ENCODE measurements at regions not wholly inside any gene's neighbourhood (a gene's known extent, or its start where the extent isn't known, plus 50 kb on each side); places are given as distances from the start of the nearest gene placed in this dataset.

DNA sequence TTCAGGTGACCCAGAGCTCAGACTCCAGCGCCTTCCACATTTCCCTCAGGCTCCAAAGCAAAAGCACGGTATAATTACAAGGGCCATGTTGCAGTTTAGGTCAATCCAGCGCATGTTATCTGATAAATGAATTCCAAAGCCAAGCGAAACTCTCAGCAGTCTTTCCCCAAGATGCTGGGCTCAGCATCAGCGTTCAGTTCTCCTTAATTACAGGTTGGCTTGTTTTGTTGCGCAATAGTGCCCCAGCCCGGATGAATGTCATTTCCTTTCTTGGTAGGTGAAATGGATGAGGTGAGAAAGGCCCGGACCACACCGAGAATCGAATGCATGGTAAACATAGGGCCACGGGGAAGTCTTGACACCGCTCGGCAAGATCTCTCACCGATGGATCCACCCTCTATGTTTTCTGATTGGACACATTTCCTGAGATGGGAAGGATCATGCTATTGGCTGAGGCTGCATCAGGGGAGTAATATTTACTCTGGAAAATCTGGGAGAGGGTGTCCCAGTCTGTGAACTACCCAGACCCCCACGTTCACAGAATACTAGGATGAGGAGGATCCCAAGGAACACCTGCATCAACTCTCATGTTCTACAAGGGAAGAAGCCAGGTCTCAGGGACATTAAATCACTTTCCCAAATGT, 221.2 kb upstream of the ANKRD55 start:
- DNase-seq: no peak

DNA sequence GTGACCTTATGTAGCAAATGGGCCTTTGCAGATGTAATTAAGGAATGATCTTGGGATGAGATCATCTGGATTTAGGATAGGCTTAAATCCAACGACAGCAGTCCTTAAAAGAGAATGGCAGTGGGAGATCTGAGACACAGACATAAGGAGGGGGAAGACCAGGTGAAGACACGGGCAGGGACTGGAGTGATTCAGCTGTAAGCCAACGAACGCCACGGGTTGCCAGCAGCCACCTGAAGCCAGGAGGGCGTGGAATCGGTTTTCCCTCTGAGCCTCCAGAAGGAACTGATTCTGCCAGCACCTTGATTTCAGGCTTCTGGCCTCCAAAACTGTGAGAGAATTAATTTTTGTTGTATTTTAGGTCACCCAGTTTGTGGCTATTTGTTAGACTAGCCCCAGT, 218.6 kb upstream of the ANKRD55 start:
- DNase-seq: no peak

DNA sequence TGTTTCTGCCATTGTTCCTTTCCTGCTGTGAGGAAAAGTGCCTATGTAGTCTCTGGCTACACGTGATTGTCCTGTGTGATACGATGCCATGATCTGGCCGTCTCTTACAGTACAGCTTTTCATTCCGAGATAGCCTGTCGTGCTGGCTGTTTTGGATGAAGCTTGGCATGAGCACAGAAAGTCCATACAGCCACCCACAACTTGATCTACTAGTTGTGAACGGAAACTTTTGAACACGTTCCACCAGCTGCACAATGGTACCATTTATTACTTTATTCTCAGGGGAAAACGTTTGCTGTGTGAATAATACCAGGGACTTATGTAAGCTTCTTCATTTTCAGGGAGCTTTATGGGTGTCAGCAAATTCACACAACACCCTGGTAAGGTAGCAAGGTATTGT, 217.6 kb upstream of the ANKRD55 start:
- DNase-seq: no peak

DNA sequence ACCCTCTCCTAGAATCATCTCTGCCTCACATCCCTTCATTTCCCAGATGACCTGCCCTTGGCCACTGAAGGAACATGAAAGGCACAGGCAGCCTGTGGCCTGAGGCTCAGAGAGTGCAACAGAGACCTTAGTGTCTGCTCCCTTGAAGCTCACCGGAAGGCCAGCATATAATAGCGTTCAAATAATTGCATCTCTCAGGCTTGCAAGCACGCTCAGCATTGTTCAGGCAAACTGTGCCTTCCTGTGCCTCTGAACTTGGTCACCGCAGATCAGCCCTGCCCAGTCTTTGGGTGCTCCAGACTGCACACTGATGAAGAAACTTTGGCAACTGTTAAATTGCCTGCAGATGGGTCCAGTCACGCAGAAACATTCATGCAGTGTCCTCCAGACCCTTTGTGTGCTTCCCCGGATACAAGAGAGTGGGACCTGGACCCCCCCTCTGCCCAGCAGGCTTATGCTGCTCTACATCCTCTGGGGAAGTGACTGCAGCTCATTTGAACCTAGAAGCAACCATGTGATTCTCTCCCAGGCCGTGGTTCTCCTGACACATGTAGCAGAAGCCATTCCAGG, 216.0 kb upstream of the ANKRD55 start:
- no peak for DNase-seq

- no peak for DNase-seq
Observed at GRCh38 chr5:56447656-56448055, 214.5 kb upstream of the ANKRD55 start.

GRCh38 chr5:56447232-56447631, 214.1 kb upstream of the ANKRD55 start:
- DNase-seq: no peak

GRCh38 chr5:56446728-56447127, 213.6 kb upstream of the ANKRD55 start:
- no peak for DNase-seq

- no peak for DNase-seq
Observed at GRCh38 chr5:56443826-56444225, 210.7 kb upstream of the ANKRD55 start.

DNA sequence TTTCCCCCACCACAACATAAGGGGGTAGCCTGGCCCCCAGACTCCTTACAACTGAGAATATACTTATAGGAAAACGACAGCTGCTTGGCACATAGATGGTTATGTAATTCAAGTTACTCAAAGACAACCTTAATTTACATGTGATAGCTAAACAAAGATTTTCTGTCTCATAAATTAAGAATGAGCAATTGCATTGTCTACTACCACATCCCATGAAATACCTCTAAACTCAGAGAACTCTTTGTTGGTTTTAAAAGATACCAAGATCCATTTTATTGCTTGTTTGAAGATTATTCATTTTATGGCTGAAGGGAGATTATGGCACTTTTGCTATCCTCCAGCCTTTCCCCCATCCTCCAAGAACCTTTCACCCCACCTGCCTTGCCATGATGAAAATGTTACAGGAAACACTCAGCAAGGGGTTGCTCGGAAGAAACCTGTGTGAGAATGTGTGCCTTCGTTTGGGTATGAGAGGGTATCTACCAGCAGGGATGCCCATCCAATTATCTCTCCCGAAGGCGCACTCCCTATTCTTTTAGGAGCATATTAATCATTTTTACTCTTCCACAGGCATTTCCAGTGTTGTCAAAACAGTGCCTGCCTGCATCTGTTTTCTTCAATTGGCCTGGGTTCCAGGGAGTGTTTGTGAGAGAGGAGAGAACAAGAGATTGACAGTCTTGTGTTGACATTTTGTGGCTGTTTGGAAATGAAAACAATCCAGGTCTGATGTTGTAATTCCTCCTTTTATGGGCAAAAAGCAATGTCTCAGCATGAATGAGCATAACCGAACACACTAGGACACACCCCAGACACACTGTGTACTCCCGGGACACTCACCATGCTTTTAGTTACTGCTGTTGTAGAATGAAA, 208.0 kb upstream of the ANKRD55 start:
- no peak for DNase-seq

- DNase-seq: no peak
Observed at GRCh38 chr5:56434986-56435385, 201.9 kb upstream of the ANKRD55 start.

GRCh38 chr5:56433039-56433617, 200.0 kb upstream of the ANKRD55 start:
- DNase-seq: no peak

- DNase-seq: no peak
Observed at GRCh38 chr5:56432321-56432720, 199.2 kb upstream of the ANKRD55 start.

- no peak for DNase-seq
Observed at GRCh38 chr5:56430422-56430821, 197.3 kb upstream of the ANKRD55 start.

- peak in 1 of 2 experiments; percentile 22 for DNase-seq
Observed at GRCh38 chr5:56429110-56429561, 196.0 kb upstream of the ANKRD55 start.

GRCh38 chr5:56426693-56427092, 193.6 kb upstream of the ANKRD55 start:
- DNase-seq: peak in 1 of 2 experiments; percentile 52

GRCh38 chr5:56422076-56422762, 189.1 kb upstream of the ANKRD55 start:
- no peak for DNase-seq

DNA sequence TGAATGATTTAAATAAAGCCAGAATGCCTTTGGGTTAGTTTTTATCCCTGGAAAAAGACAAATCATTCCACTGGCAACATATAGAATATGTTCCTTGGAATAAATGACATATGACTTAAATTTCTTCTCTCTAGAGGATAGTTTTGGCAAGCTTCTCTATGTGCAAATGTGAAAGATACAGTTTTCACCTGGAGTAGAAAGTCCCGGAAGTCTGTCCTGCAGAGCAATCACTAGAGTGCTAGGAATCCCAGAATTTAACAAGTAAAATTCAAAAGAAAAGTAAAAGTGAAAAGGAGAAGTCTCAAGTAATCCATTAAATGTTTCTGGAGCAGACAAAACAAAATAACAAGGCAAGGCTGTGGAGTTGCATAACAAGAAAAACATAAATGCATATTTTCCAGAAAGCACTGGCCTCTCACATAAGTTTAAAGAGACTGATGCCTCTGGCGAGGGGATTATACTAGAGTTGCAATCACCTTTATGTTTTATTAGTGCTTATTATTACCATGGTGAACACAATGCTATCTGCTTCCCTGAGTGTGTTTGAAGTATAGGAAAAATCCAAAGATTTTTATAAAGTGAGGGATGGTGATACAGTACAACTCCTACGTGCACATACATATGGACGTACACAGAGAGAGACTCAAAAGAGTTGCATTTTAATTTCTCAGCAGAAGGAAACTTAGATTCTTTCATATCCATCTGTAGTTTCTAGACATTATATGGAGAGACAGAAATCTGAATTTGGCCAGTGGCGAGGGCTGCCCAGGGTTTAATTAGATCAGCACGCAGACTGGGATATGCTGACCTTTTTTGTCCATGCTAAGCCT, 188.3 kb upstream of the ANKRD55 start:
- no peak for DNase-seq

DNA sequence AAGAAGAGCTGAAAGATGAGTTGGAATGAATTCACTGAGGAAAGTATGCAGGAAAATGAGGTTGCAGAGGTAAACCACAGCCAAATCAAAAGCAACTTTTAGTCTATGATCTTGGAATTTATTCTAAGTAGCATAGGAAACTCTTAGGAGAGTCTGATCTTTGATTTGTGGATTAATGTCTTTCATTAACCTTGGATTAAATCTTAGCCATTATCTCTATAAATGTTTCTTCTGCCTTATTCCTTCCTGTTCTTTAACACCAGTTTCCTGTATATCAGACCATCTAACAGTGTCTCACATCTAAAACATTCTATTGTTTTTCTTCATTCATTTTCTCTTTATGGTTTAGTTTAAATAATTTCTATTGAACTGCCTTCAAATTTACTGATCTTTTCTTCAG, 187.2 kb upstream of the ANKRD55 start:
- DNase-seq: no peak

DNA sequence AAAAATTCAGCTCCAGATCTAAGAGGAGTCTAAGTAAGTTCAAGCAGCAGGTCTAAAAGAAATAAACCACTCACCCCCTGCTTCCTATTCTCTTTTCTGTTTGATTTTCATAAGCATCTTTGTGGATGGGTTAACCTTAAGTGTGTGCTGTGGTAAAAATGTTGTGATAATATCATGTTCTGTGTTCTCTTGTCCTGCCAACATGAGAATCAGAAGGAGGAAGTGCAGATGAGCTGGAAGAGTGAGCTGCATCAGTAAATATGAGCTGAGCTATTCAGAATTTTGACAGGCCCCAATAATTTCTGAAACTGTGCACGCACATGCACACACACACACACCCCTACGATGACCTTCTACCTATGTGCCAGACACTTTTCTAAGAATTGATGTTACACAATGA, 186.5 kb upstream of the ANKRD55 start:
- no peak for DNase-seq

DNA sequence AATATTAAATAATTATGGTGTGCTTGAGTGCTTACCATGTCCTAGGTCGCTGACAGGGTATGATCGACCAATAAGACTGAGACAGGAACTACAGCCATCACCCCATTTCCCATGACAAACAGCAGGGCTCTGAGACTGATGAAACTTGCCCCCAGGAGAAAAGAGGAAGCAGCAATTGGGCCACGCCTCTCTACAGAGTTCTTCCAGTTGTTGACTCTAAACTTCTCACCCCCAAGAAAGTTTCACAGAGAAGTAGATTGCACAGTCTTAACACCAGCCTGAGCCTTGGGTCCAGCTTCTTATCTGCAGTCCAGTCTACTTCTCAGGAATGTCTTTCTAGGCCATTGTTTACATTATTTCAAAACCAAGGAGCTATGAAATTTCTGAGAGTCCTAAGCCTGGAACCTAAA, 182.2 kb upstream of the ANKRD55 start:
- no peak for DNase-seq

- DNase-seq: no peak
Observed at GRCh38 chr5:56414066-56414465, 180.9 kb upstream of the ANKRD55 start.

DNA sequence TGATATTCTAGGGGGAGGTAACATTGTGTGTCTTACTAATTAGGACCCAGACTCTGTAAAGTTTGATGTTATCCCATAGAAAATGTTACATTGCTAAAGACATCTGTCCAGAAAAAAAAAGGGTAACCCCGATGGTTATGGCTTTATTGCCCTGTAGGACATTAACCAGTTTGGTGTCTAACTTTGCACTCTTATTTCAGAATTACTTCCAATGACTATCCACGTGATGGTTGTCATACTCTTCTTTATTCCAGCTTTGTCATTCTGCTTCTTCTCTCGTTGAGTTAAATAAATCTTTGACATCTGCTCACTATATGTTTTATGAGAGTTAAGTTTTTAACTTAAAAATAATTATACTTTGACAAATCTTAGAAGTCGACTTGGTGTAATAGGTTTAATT, 180.4 kb upstream of the ANKRD55 start:
- DNase-seq: no peak

All from NCI-H524 (cell line).